Hepatocyte (in vitro differentiated cells): ENCODE measurements at regions not wholly inside any gene's neighbourhood (a gene's known extent, or its start where the extent isn't known, plus 50 kb on each side); places are given as distances from the start of the nearest gene placed in this dataset.

ENCODE experiments used
- DNase-seq: peaks from one replicate; pipeline ENCODE4 v3.0.0-alpha.2; 2016; ENCODE audit warnings: low spot score
- H2AFZ ChIP-seq: fragments of 200-600 bp; sonication (generic); 2 replicates; pipeline ENCODE4 v1.6.0; 2016; ENCODE audit warnings: antibody characterized with exemption, mild to moderate bottlenecking
- H3K27ac ChIP-seq: fragments of 200-600 bp; sonication (generic); 2 replicates; pipeline ENCODE4 v1.5.1; 2016; ENCODE audit warnings: mild to moderate bottlenecking
- H3K27me3 ChIP-seq: fragments of 200-600 bp; sonication (generic); 2 replicates; pipeline ENCODE4 v1.6.1; 2016
- H3K36me3 ChIP-seq: fragments of 200-600 bp; sonication (generic); replicated peaks from 2 replicates; pipeline ENCODE4 v1.5.1; 2016; ENCODE audit warnings: low read depth; ENCODE audit not compliant: insufficient read depth
- H3K4me1 ChIP-seq: fragments of 200-600 bp; sonication (generic); 2 replicates; pipeline ENCODE4 v1.5.1; 2016; ENCODE audit warnings: mild to moderate bottlenecking, moderate library complexity; ENCODE audit not compliant: insufficient read depth
- H3K4me2 ChIP-seq: fragments of 200-600 bp; sonication (generic); 2 replicates; pipeline ENCODE4 v1.6.0; 2016
- H3K4me3 ChIP-seq: fragments of 200-600 bp; sonication (generic); 2 replicates; pipeline ENCODE4 v1.5.1; 2016; ENCODE audit warnings: mild to moderate bottlenecking
- H3K79me2 ChIP-seq: fragments of 200-600 bp; sonication (generic); 2 replicates; pipeline ENCODE4 v1.6.0; 2017; ENCODE audit warnings: mild to moderate bottlenecking
- H3K9me2 ChIP-seq: fragments of 200-600 bp; sonication (generic); replicated peaks from 2 replicates; pipeline ENCODE4 v1.6.0; 2017; ENCODE audit warnings: mild to moderate bottlenecking; ENCODE audit not compliant: insufficient read depth
- H3K9me3 ChIP-seq: fragments of 200-600 bp; sonication (generic); 2 replicates; pipeline ENCODE4 v1.5.1; 2016; ENCODE audit warnings: low read depth, mild to moderate bottlenecking
- H4K20me1 ChIP-seq: fragments of 200-600 bp; sonication (generic); 2 replicates; pipeline ENCODE4 v1.6.0; 2016; ENCODE audit warnings: mild to moderate bottlenecking; ENCODE audit not compliant: insufficient read depth, poor library complexity, severe bottlenecking
- EZH2 ChIP-seq: fragments of 200-600 bp; sonication (generic); IDR thresholded peaks from 2 replicates; pipeline ENCODE4 v1.6.1; 2016; ENCODE audit warnings: antibody characterized with exemption, mild to moderate bottlenecking, borderline replicate concordance
- EZH2phosphoT487 ChIP-seq: fragments of 200-600 bp; sonication (generic); IDR thresholded peaks from one replicate; pipeline ENCODE4 v1.6.1; 2018; ENCODE audit warnings: antibody characterized with exemption, mild to moderate bottlenecking, low read depth, moderate library complexity; ENCODE audit not compliant: unreplicated experiment, severe bottlenecking
- WGBS: methylation state at CpG from one replicate; pipeline ENCODE4 v1.1.6; 2016; ENCODE audit warnings: low lambda C conversion rate; ENCODE audit errors: missing lambda C conversion rate; 5-methylcytosine and 5-hydroxymethylcytosine counted together
- TF ChIP-seq, protein P1 (sequence below): fragments of 200-600 bp; sonication (generic); IDR thresholded peaks from 2 replicates; pipeline ENCODE4 v1.5.1; 2016; ENCODE audit warnings: antibody characterized with exemption, mild to moderate bottlenecking; ENCODE audit not compliant: poor library complexity

DNA sequence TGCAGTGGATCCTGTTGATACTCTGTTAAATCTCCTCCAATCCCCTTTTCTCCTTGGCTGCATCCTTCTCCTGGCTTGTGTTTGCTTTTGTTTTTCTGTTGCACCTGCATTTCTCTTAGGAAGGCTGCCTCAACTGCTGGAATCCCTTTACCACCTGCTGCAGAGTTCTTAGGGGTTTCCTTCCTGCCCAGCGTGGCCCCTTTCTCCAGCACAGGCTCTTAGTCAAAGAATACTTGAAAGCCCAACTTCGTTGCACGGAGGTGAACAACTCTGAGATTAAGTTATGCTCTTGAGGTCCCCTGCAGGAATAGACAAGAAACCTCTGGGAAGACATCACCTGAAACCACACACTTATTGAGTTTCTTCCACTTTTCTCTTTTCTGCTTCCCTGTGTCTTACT lies 121.6 kb upstream of the GRM7 start:
- Histone ChIP-seq H3K27ac (no peak overlapping the region), H3K9me3 (no peaks in the 10 kb centered on the region), H3K9me2 (no peaks in the 10 kb centered on the region), H3K4me2 (no peak overlapping the region), H2AFZ (no peak overlapping the region), H3K36me3 (no peaks in the 10 kb centered on the region), H3K4me3 (no peak overlapping the region), H3K79me2 (no peaks in the 10 kb centered on the region), H3K4me1 (no peaks in the 10 kb centered on the region), H3K27me3 (no peaks in the 10 kb centered on the region), H4K20me1 (no peaks in the 10 kb centered on the region)
- 63% methylated on average over 3 of the region's 3 CpGs for WGBS
- no peak for TF ChIP-seq EZH2
- TF ChIP-seq, protein P1, sequence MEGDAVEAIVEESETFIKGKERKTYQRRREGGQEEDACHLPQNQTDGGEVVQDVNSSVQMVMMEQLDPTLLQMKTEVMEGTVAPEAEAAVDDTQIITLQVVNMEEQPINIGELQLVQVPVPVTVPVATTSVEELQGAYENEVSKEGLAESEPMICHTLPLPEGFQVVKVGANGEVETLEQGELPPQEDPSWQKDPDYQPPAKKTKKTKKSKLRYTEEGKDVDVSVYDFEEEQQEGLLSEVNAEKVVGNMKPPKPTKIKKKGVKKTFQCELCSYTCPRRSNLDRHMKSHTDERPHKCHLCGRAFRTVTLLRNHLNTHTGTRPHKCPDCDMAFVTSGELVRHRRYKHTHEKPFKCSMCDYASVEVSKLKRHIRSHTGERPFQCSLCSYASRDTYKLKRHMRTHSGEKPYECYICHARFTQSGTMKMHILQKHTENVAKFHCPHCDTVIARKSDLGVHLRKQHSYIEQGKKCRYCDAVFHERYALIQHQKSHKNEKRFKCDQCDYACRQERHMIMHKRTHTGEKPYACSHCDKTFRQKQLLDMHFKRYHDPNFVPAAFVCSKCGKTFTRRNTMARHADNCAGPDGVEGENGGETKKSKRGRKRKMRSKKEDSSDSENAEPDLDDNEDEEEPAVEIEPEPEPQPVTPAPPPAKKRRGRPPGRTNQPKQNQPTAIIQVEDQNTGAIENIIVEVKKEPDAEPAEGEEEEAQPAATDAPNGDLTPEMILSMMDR: no peak
- no peak for TF ChIP-seq EZH2phosphoT487
- no peak for DNase-seq

DNA sequence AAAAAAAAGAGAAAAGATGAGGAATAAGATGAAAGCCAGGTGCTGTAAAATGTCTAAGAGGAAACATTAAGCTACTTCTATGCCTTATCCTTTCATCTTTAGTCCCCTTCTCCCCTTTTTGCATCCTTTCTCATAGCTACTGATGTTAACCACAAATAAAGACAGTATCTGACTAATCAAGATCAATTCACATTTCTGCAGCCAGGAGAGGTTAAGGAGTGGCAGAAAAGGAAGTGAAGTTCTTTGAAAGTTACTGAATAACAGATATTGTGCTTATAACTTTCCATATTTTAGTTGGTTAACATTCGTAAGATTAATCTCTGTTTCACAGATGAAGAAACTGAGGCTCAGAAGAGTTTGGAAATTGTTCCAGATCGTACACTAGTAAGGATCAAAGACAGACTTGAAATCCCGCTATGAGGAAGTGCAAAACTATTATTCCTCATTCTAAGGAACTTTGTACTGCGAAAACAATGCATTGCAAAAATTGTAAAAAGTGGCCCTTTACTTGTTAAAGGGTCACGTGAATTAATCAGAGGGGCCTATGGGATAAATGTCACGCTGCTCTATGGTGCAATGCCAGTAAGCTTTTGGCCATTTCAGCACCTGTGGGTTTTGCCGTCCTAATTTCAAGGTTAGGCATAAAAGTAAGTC lies 117.7 kb upstream of the GRM7 start:
- no peak overlapping the region for H3K27ac ChIP-seq
- H3K4me1 ChIP-seq: no peaks in the 10 kb centered on the region
- no peaks in the 10 kb centered on the region for H4K20me1 ChIP-seq
- no peak overlapping the region for H3K4me2 ChIP-seq
- no peaks in the 10 kb centered on the region for H3K79me2 ChIP-seq
- WGBS: 91% methylated on average over 7 of the region's 7 CpGs
- H3K4me3 ChIP-seq: no peak overlapping the region
- no peaks in the 10 kb centered on the region for H3K27me3 ChIP-seq
- H2AFZ ChIP-seq: no peak overlapping the region
- H3K9me3 ChIP-seq: no peaks in the 10 kb centered on the region
- H3K36me3 ChIP-seq: no peaks in the 10 kb centered on the region
- no peaks in the 10 kb centered on the region for H3K9me2 ChIP-seq
- no peak for DNase-seq
- TF ChIP-seq EZH2phosphoT487 (no peak), EZH2 (no peak)
- TF ChIP-seq, protein P1: no peak

DNA sequence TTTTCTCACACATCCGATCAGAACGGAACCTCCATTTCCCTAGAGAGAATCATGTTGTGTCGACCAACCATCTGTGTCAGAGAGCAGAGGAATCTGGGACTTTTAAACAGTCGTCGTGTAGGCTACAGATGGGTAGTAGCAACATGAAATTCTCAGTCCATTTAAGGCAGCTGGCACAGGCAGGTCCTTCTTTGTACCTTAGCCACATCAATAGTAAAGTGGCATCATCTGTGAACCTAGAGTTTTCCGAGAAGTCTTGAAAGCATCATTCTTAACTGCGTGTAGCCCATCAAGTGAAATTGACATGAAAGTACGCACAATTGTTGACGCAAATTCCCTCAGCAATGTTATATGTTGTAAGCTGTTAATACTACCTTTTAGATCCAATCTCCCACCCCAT lies 114.5 kb upstream of the GRM7 start:
- Histone ChIP-seq H3K4me3 (no peak overlapping the region), H3K9me3 (no peaks in the 10 kb centered on the region), H2AFZ (no peak overlapping the region), H3K4me1 (no peaks in the 10 kb centered on the region), H4K20me1 (no peaks in the 10 kb centered on the region), H3K27ac (no peak overlapping the region), H3K27me3 (no peaks in the 10 kb centered on the region), H3K79me2 (no peaks in the 10 kb centered on the region), H3K9me2 (no peaks in the 10 kb centered on the region), H3K4me2 (no peak overlapping the region), H3K36me3 (no peaks in the 10 kb centered on the region)
- 96% methylated on average over 9 of the region's 9 CpGs for WGBS
- DNase-seq: no peak
- TF ChIP-seq, protein P1: no peak
- TF ChIP-seq EZH2: no peak
- TF ChIP-seq EZH2phosphoT487: no peak
